DMS 273 (cell line): ENCODE measurements at regions not wholly inside any gene's neighbourhood (a gene's known extent, or its start where the extent isn't known, plus 50 kb on each side); places are given as distances from the start of the nearest gene placed in this dataset.

ENCODE experiments used
- DNase-seq: peaks from one replicate; lab custom pipeline; 2025; ENCODE audit not compliant: unreplicated experiment; lab: John Stamatoyannopoulos, UW

DNA sequence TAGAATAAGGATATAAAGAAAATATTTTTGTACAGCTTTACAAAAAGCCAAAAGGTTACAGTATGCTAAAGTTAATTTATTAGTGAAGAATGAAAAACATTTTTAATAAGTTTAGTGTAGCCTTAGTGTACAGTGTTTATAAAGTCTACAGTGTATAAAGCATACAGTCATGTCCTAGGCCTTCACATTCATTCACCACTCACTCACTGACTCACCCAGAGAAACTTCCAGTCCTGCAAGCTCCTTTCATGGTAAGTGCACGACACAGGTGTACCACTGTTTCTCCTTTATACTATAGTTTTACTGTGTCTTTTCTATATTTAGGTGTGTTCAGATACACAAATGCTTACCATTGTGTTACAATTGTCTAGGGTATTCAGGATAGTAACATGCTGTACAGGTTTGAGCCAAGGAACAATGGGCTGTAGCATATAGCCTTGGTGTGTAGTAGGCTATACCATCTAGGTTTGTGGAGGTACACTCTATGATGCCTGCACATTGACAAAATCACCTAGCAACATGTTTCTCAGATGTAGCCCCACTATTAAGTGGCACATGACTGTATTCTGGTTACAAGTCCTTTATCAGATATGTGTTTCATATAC, 197.1 kb upstream of the KBTBD8 start:
- no peak for DNase-seq

DNA sequence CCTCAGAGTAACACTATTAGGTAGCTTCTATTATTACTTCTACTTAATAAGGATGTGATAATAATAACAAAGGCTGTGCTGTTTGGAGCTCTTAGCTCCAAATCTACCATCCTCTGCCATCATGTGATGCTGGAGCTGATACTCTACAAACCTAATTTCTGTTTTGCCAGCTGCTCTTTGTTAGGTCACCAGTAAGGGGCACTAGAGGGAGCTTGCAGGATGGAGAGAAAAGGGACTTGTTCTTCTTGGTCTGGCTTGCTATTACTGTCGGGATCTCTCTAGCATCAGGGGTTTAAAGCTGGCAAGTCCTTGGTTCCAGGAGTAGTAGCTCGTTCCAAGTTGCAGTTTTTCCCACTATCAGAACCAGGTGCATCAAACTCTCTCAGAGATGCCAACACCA, 194.9 kb upstream of the KBTBD8 start:
- peak; percentile 34 for DNase-seq

DNA sequence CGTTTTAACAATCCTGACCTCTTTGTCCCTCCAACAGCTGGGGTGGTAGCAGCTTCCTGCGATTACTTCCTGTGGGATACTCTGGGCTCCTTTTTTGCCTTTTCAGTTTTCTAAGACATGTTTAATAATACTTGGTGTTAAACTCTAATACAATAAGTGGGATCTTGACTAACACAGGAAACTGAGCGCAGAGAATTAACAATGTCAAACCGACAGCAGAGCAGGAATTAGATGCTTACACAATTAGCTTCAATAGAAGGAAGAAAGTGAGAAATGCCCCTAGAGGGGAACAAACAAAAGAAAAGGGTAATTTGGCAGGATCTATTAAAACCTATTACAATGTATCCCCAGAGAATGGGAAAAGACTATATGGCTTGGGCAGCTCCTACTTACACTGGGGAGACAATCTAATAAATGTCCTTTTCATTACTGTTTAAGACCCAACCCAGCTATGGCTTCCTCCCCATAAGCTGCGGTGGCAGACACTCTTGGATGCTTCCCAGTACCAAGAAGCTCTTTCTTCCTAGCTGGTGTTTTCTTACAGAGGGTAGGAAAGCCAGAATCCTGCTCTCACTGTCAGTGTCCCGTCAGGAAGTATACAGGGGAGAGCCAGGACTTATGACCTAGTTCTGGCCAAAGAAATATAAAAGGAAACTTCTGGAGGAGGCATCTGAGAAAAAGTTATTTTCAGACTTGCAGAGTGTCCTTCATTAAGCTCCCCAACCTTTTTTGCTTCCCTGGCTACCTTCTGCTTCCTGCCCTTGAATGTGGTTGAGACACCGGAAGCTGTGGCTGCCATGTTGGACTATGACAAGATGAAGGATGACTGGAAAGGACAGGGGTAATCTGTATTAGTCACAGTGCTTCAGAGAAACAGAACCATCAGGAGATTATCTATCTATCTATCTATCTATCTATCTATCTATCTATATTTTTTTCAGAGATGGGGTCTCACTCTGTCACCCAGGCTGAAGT, 194.1 kb upstream of the KBTBD8 start:
- DNase-seq = no peak

DNA sequence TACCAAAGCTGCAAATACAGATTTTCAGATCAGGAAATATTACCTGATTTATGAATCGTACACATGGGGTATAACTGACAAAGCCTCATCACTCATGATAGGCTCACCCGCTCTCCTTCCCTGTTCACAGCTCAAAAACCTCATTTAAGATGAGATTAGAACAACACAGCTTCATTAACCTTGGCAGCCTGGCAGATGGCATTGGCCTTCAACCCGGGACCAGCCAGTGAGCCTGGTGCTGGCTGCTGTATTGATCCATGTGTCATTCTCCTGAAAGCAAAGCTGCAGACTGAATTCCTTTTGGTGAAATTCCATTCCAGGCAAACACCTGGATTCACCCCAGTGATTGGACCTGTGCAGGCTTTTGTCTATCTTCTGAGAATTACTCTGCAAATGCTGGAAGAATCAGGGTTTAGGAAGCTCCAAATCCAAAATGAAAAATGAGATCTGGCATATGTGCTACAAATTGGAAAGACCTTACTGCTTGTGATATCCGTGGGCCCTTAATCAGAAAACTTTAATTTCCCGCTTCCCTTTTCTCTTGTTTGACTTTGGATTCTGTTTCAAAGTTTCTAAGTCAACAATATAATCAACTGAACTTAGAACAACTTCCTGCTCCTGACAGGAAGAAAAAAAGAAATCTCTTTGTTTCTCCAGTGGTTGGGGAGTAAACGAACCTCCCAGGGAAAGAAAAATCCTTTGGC, 189.1 kb upstream of the KBTBD8 start:
- peak; percentile 81 for DNase-seq

DNA sequence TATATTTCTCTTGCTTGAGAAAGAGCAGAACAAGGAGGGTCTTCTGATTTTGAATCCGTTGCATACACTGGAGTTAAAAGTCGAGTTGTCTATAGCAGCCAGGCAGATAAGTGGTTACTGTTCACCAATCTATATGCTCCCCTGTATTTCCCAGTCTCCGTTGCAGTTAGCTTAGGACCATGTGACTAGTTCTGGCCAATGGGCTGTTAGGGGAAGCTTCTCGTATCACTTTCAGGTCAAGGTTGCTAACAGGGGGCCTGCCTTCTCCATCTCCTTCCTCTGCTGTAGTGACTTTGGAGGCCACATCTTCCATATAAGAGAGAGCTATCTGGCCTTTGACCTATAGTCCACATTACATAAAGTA, 188.5 kb upstream of the KBTBD8 start:
- peak; percentile 39 for DNase-seq

DNA sequence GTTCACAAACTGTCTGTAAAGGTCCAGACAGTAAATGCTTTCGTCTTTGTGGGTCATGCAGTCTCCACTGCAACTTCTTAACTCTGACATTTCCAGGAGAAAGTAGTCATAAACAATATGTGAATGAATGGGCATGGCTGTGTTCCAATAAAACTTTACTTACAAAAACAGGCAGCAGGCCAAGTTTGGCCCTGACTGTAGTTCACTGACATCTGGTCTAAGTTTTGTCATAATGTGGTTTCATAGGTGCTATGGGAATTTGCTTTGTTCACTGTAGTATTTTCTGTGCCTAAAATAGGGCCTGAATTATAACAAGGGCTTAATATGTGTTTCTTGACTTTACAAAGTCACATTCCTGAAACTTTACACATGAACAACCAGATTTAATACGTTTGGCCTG, 186.0 kb upstream of the KBTBD8 start:
- DNase-seq = peak; percentile 76

DNA sequence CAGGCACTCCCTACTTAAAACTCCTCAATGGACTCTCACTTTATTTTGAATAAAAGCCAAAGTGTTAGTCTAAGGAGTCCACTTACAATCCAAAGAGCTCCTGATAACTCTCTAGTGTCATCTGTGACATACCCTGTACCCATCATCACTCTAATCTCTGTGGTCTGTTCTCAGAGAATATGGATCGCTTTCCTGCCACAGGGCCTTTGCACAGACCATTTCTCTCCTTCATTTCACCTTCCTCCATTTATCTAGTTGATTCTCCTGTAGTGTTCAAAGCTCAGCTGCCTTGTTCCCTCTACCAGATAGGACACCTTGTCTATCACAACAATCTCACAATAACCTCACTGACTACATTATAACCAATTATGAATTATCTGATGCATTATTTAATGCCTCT, 185.4 kb upstream of the KBTBD8 start:
- no peak for DNase-seq

DNA sequence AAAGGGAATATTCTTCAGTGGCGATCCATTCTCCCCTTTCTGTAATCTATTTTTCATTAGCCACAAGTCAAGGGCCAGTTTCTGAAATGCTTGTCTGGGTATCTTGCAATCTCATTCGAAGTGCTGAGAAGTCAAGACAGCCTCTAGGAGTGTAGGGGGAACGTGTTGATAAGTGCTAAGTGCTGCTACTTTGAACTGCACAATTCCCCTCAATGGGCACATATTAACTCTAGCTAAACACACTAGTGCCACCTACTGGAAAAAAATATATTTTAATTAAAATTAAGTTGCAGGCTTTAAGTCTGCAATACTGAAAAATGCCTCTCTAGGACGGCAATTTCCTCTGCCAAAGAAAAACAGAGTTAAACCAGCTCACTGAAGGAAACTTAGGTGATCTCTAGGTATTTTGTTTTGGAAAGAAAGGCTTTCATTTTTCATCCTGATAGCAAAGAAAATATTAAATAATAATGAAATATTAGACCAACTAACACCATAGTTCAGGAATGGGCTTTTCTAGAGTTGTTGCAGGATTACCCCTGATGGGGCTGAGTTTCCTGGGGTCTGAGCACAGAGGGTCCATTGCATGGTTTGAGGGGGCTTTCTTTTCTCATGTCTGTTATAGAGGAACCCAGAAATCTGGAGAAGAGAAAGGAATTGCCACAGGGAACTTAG, 181.9 kb upstream of the KBTBD8 start:
- DNase-seq = peak; percentile 78

DNA sequence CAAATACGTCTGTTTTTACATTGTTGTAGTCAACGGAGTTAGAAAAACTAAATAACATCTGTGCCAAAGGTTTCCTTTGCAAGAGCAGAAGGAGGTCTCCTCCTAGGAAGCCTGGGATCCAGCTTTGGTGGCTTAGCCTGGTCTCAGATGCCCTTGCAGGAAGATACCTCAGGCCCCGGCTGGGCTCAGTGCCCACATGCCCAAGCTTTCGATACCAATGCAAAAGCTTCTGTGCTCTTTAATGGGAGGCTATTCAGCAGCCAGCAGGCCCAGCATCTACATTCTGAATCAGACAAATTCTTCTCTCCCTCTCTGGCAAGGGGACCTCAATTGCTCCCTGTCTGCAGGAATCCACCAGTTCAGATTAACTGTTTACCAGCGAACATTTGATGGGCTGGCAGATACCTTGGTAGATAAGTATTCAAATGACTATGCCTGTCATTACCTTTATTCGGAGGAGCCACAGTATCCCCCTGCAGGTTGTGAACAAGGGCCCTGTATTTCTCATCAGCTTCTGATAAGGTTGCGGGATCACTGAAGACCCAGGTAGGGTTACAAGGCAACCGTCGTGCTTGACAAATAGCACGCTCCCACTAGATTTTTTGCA, 180.1 kb upstream of the KBTBD8 start:
- DNase-seq = no peak

DNA sequence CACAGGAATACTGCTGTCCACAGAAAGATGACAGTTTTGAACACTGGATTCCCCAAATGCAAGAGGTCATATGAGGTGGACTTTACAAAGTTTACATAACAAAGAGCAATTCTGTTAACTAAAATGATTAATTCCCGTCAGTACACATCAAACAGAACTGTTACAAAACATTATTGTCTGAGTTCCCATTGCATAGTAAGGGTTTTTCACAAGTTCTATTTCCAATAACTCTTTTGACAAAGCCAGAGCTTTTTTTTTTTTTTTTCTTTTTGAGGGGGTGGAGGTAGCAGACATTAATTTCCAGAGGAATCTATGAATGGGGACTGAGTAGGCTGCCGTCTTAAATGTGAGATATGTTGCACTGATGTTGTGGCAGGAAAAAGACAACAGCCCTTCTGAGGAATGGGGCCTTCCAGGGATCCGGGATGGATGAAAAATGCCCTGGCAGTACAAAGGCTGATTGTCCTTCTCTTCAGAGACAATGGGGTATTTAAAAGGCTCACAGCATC, 178.1 kb upstream of the KBTBD8 start:
- no peak for DNase-seq

DNA sequence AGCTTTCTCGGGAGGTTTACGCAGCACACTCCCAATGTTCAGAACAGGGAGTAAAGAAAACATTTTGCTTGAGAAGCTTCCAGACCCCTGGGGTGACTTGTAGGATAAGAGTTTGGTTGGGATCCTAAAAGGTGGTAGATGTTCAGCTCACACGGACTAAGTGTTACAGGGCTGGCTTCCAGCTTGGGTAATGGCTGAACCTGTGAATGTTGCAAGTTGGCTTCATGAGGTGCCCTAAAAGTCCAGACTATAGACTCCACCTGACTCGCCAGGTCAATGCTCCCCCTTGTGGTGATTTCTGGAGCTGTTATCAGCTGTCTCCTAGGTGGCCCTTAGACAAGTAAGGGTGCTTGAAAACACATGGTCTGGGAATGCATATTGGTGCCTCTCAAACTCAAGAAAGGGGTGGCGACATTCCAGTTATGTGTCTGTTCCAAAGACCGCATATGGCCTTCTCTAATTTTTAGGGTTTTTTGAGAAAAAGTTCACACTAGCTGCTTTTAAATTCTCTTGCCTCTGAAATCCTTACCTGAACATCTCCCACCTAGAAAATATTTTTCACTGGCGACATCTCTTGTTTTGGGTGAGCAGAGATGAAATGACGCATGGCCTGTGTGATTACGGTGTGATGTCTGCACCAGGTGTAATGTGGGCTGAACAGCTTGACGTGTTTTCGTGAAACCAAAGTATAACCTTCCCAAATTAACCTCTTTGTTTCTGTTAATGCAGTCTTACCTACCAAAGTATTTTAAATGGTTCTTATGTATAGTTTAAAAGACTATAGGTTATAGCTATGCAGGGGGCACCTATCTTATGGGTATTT, 175.7 kb upstream of the KBTBD8 start:
- DNase-seq = peak; percentile 80

DNA sequence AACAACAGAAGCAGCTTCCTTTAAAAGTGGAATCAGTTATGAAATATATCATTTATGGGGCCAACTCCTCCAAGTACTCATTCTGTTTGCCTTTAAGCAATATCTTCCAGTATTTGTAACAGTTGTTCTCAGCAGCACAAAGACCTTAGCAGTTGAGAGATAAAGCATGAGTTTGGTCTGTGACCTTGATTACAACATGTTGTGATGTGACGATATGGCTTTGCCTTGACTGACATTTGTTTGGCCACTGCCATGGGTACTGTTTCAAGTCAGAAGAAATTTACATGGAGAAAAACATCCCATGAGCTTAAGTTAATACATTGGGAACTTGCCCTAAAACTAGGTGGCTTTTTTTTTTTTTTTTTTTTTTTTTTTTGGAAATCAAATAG, 175.1 kb upstream of the KBTBD8 start:
- DNase-seq = no peak

DNA sequence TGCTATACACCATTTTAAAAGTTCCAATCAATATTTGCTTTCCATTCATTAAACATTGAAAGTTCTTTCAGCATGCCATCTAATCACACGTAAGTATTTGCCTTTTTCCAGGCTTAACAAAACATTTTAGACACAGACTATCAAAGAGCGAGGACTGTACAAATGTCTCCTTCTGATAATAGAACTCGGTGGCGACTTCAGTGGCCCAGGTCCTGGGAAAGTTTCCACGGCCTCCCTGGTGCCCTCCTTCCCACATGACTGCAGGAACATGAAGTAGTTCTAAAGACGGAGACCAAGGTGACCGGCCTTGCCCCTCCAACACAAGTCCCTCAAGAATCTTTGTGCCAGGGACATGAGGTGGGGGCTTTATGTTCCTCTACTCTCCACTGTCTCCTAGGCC, 174.6 kb upstream of the KBTBD8 start:
- DNase-seq = no peak

DNA sequence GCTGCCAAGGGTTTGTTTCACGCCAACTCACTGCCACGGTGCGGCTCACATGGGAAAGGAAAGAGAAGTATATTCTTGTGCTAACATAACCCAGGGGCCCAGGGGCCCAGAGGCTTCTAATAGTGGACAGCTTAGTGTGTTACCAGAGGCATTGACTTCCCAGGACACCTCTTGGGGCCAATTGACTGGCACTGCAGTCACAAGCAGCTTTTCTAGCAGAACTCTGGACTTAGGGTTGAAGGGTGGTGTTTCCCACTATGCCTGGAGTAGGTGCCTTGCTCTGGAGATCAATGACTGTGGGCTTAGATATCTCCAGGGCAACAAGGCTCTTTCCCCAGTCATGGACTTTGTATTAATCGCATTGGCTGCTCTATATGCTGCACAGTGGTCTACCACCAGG, 172.7 kb upstream of the KBTBD8 start:
- no peak for DNase-seq

DNA sequence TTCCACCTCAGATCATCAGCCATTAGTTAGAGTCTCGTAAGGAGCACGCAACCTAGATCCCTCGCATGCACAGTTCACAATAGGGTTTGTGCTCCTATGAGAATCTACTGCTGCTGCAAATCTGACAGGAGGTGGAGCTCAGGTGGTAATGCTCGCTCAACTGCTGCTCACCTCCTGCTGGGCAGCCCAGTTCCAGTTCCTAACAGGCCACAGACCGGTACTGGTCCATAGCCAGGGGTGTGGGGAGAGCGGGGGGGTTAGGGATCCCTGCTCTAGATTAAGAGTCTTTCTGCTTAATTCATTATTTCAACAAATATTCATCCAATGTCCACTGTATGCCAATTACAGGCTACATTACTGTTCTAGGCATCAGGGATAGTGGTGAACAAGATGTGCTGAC, 170.4 kb upstream of the KBTBD8 start:
- no peak for DNase-seq

DNA sequence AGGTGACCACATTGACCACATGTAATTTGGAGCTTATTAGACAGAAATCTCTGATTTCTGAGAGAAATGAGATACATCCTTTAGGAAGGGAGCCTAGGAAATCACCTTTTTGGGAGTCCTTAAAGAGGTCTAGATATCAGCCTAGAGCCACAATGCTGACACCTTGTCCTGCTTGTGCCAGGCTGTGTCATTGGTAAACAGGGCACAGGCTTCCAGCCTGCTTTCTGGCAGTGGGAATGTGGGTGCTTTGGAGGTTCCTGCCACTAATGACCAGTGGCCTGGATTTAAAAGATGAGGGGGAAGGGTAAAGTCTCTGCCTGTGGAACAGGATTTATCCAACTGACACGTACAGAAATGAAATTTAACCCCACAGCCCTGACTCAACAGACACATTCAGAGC, 169.8 kb upstream of the KBTBD8 start:
- no peak for DNase-seq

DNA sequence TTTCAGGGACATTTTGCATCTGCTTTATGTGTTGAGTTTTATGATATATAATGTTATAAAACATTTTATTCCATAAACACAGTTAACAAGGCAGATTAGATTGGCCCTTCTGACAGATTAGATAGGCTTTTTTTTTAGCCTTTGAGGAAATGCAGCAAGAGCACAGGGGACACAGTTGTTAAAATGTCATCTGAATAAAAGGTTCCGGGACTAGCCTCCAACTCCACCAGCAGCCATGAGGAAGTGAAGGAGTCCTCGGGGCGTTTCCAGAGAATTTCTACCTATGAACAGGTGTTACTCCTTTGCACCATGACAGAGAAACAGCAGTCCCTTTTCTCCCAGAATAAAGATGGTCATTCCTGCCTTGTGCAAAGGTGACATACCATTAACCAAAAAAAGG, 167.8 kb upstream of the KBTBD8 start:
- DNase-seq = no peak

DNA sequence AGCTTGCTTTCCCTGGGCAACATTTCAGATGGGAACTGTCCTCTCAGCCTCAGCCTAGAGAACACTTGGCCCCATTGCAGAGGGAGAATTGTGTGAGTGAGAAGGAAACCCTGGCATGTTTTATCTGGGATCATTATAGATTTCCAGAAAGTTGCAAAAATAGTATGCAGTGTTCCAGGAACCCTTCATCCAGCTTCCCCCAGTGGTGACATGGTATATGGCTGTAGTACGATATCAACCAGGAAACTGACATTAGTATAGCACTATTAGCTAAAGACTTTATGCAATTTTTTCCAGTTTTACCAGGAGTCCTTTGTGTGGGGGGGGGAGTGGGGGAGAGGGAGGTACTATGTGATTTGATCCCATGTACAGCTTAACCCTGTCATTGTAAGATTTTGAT, 166.2 kb upstream of the KBTBD8 start:
- no peak for DNase-seq

DNA sequence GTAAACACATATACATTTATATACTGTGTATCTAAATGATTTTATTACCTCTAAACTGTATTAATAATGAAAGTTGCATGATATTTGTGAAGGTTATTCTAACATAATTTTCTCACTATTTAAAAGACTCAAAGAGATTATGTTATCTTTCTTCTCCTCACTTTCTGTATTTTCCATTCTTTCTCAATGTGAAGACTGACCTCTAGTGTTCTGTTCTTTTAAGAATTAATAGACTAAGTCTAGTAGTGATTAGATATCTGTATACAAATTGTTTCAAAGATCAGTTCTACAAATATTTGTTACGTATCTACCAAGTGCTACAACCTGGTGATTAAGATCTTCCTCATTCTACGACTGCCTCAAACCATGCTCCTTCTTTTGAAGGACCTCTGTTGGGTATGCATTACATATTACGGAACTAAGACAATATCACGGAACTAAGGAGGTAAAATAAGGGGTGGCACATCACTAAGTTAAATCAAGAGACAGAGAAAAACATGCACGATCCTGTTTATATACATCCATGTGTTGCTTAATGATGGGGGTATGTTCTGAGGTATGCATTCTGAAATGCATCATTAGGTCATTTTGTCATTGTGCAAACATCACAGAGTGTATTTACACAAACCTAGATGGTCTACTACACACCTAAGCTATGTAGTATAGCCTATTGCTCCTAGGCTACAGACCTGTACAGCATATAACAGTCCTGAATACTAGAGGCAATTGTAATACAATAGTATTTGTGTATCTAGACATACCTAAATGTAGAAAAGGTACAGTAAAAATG, 161.5 kb upstream of the KBTBD8 start:
- peak; percentile 32 for DNase-seq
